Testis (tissue), 2 donors: ENCODE measurements at regions not wholly inside any gene's neighbourhood (a gene's known extent, or its start where the extent isn't known, plus 50 kb on each side); places are given as distances from the start of the nearest gene placed in this dataset.

Source experiments
- CTCF ChIP-seq, 3 experiments: fragments of 450-650 bp in 2 of 3; fragments of 200-600 bp in 1 of 3; sonication (generic) in 1 of 3; IDR thresholded peaks; one replicate each; pipeline ENCODE4 v1.5.1; 2016 to 2019; ENCODE audit warnings: antibody characterized with exemption in 3 of 3, mild to moderate bottlenecking in 2 of 3, moderate library complexity in 1 of 3
- POLR2A ChIP-seq: fragments of 450-650 bp; IDR thresholded peaks from one replicate; pipeline ENCODE4 v1.6.1; 2017; ENCODE audit warnings: antibody characterized with exemption, mild to moderate bottlenecking, moderate library complexity

GRCh38 chr5:99099691-99100090 lies 170.9 kb upstream of the CHD1 start:
- no peak for TF ChIP-seq CTCF (IDR thresholded peaks at IDR 0.05)
- TF ChIP-seq POLR2A: no peak
